B cell (primary cell): ENCODE measurements at regions not wholly inside any gene's neighbourhood (a gene's known extent, or its start where the extent isn't known, plus 50 kb on each side); places are given as distances from the start of the nearest gene placed in this dataset.

Experiments
- EZH2 ChIP-seq: IDR thresholded peaks from 2 replicates; pipeline ENCODE4 v1.6.1; 2012; ENCODE audit warnings: borderline replicate concordance, low read depth, mild to moderate bottlenecking, moderate library complexity, low read length; ENCODE audit not compliant: insufficient read depth, poor library complexity, severe bottlenecking
- TF ChIP-seq, protein P1 (sequence below): fragments of 200-600 bp; IDR thresholded peaks from one replicate; pipeline ENCODE4 v1.8.0; 2022; ENCODE audit warnings: antibody characterized with exemption, mild to moderate bottlenecking

DNA sequence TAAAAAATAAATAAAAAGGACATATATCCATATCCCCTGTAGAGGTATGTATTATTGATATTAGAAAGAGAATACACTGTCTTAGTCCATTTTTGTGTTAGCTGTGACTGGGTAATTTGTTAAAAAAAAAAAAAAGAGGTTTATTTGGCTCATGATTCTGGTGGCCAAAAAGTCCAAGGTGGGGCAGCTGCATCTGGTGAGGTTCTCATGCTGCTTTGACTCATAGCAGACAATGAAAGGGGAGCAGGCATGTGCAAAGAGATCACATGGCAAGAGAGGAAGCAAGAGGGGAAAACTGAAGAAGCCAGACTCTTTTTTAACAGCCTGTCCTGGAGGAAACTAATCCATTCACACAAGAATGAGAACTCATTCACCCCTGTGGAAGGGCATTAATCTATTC is 101.6 kb upstream of the MAP4K3 start:
- TF ChIP-seq, protein P1, sequence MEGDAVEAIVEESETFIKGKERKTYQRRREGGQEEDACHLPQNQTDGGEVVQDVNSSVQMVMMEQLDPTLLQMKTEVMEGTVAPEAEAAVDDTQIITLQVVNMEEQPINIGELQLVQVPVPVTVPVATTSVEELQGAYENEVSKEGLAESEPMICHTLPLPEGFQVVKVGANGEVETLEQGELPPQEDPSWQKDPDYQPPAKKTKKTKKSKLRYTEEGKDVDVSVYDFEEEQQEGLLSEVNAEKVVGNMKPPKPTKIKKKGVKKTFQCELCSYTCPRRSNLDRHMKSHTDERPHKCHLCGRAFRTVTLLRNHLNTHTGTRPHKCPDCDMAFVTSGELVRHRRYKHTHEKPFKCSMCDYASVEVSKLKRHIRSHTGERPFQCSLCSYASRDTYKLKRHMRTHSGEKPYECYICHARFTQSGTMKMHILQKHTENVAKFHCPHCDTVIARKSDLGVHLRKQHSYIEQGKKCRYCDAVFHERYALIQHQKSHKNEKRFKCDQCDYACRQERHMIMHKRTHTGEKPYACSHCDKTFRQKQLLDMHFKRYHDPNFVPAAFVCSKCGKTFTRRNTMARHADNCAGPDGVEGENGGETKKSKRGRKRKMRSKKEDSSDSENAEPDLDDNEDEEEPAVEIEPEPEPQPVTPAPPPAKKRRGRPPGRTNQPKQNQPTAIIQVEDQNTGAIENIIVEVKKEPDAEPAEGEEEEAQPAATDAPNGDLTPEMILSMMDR, result no peak
- TF ChIP-seq EZH2, result no peak
